GDM1 (cell line): ENCODE measurements at regions not wholly inside any gene's neighbourhood (a gene's known extent, or its start where the extent isn't known, plus 50 kb on each side); places are given as distances from the start of the nearest gene placed in this dataset.

Experiments
- DNase-seq: peaks from one replicate; lab custom pipeline; 2025; lab: John Stamatoyannopoulos, UW

GRCh38 chr12:19872621-19873540 lies 433.6 kb downstream of the AEBP2 start:
- no peak for DNase-seq

DNA sequence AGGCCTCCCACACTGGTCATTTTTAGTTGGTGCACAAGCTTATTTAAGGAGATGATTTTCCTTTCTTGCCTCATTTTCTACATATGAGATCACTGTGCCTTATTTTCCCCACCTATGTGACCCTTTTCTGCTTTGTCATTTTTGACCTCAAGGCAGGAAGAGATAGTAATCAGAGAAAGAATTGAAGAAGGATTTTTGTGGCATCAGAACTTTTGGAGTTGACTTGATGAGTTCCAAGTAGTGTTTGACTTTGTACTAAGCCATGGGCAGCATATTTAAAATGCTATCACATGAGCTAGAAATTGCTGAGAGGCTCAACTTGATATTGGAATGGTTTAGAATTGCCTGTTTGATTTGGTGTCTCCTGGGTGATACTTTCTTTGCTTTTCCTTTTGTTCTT lies 440.8 kb downstream of the AEBP2 start:
- DNase-seq = no peak

DNA sequence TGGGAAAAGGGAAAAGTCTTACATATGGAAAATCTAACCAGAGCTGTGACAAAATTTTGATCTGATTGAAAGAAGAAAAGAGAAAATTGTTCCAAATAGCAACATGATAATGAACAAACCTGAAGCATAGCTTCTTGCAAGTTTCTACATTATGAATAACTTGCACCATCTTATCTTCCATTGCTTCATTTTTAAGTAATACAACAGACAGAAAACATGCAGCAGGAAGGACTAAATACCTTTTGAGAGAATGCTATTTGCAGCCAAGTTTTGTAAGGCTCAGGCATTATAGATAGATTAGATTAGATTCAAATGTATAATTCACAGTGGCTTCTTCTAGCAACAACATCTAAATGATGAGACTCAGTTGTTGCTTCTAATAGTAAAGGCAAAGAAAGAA lies 441.4 kb downstream of the AEBP2 start:
- no peak for DNase-seq

DNA sequence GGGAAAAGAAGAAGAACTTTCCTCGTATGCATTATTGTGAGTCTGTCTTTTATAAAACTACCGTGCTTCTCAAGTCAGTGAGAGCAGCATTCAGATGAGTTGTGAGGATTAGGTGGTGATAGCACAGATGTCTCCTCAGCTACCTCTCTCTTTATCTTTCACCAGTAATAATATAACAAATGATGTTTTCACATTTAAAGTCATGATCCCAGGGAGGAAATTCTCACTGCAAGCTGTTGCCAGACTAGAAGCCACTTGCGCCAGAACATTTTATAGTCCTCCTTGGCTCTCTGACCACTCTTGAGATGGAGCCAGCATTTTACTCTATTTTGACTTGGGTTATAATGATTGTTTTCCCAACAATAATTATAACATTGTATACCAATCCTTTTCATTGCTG lies 443.1 kb downstream of the AEBP2 start:
- no peak for DNase-seq

- no peak for DNase-seq
Observed at GRCh38 chr12:19884021-19884492, 444.8 kb downstream of the AEBP2 start.

GRCh38 chr12:19885093-19885812 lies 446.0 kb downstream of the AEBP2 start:
- DNase-seq = no peak

GRCh38 chr12:19886065-19886464 lies 446.8 kb downstream of the AEBP2 start:
- no peak for DNase-seq

- DNase-seq = no peak
Observed at GRCh38 chr12:19886639-19887064, 447.4 kb downstream of the AEBP2 start.

GRCh38 chr12:19890024-19890423 lies 450.7 kb downstream of the AEBP2 start:
- DNase-seq = no peak

- DNase-seq = no peak
Observed at GRCh38 chr12:19891936-19892591, 452.8 kb downstream of the AEBP2 start.

- no peak for DNase-seq
Observed at GRCh38 chr12:19893514-19893913, 454.2 kb downstream of the AEBP2 start.

- no peak for DNase-seq
Observed at GRCh38 chr12:19894050-19894449, 454.8 kb downstream of the AEBP2 start.

GRCh38 chr12:19894803-19895202 lies 455.5 kb downstream of the AEBP2 start:
- DNase-seq = no peak

DNA sequence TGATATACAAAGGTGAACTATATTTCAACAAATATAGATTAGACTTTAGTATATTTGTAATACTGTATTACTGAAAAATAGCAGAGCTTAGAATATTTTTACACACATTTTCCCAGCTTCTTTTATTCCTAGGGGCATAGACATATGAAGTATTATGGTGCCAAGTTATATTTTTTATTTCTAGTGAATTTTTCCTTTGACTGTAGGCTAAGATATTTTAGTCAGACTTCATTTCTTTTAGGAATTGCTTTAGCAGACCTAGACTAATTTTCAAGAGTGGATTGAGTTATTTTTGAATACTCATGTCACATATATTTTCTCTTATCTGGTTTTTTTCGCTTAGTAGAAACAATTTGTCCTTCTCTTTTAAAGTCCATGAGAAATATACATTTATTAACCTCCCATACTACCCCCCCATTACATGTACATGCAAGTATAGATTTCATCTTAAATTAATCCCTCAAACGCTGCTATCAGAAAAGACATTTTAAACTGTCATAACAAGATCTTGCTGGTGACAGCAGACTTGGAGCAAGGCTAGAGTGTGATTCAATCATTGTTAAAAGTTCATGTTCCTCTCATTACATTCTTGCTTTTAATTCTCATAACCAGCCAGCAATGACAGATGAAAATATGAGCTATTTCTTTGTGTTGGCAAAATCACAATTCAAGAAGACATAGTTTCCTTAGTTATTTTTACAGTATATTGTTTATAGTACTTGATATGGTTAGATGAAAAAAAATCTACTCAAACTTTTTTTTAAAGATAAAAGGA lies 456.1 kb downstream of the AEBP2 start:
- DNase-seq = no peak

- DNase-seq = no peak
Observed at GRCh38 chr12:19896041-19896440, 456.7 kb downstream of the AEBP2 start.

- no peak for DNase-seq
Observed at GRCh38 chr12:19896534-19896933, 457.2 kb downstream of the AEBP2 start.

DNA sequence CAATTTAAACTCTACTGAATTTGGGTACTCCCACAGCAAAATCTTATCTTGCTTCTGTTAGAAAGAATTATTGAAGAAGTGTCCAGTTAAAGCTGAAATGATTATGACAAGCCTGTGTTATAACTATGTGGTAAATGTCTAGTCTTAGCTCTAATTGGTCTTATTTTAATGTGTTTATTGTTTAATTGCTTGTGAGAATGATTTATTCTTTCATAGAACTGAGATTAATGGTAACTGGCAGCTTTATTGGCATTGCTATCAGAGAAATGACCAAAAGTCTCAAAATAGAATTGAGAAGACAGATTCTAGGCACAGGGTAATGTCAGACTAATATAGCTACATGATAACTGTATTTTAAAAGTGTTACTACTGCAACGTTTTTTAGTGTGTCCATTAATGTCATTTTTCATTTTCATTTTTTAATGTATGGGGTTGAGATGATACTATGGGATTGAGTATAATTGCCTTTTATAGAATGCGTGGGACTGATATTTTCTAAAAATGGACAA lies 458.7 kb downstream of the AEBP2 start:
- no peak for DNase-seq

DNA sequence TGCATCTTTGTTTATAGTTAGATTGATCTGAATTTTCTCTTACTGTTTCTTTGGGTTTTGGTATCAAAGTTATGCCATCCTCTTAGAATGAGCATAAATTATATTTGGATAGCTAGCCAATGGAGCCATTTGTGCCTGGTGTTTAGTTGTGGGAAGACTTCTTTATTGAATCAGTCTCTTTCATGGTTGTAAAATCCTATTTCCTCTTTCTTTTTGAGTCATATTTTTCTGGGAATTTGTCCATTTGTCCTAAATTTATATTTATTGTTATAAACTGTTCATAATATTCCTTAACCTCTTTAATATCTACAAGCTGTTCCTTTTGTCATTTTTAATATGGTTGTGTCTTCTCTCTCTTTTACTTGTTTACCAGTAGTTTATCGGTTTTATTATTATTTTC lies 462.5 kb downstream of the AEBP2 start:
- DNase-seq = no peak

- DNase-seq = no peak
Observed at GRCh38 chr12:19904819-19905218, 463.5 kb upstream of the PDE3A start.

- peak; percentile 1 for DNase-seq
Observed at GRCh38 chr12:19908830-19909229, 459.5 kb upstream of the PDE3A start.

DNA sequence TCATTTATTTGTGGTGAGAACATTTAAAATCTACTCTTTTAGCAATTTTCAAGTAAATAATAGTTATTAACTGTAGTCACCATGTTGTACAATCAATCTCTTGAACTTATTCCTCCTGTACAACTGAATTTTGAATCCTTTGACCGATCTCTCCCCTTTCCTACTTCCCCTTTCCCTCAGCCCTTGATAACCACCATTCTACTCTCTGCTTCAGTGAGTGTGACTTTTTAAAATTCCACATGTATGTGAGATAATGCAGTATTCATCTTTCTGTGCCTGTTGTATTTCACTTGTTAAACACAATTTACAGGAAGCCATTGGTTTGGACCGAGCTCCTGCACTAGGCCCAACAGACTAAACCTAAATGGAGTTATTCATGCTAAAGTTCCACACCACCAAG lies 458.9 kb upstream of the PDE3A start:
- DNase-seq = no peak

DNA sequence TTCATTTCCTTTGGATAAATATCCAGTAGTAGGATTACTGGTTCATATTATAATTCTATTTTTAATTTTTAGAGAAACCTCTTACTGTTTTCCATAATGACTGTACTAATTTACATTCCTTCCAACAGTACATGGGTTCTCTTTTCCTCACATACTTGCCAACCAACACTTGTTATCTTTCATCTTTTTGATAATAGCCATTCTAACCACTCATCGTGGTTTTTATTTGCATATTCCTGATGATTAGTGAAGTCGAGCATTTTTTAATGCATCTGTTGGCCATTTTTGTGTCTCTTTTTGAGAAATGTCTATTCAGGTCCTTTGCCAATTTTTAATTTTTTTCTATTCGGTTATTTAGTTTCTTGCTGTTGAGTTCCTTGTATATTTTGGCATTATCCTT lies 457.7 kb upstream of the PDE3A start:
- no peak for DNase-seq
